HG03159 (cell line): ENCODE measurements at regions not wholly inside any gene's neighbourhood (a gene's known extent, or its start where the extent isn't known, plus 50 kb on each side); places are given as distances from the start of the nearest gene placed in this dataset.
A peak's percentile ranks its signal among the peaks of the same experiment; 100 is the strongest.

ENCODE experiments used
- ATAC-seq: cut with Tn5 transposase; IDR thresholded peaks from one replicate; pipeline ENCODE4 v1.9.1; 2021; ENCODE audit warnings: mild to moderate bottlenecking, moderate library complexity; ENCODE audit not compliant: unreplicated experiment

DNA sequence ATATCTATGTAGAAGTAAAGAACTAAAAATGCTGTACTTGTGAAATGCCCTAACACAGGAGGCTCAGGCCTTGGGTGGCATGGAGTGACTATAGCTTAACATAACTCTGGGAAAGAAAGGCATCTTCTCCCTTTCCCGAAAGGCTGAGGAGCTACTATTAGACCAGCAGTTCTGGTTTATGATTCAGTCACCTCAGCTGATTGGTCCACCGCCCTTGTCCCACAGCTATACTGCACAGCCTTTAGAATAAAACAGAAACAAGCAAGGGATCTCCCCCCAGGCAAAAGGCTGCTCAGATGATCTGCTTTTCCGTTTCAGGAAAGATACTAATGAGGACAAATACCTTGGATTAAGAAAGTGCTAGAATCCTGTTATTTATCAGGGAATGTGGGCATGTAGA lies 171.3 kb downstream of the SNCA start:
- no peak for ATAC-seq

GRCh38 chr4:89664521-89664920 lies 172.4 kb downstream of the SNCA start:
- ATAC-seq: no peak

DNA sequence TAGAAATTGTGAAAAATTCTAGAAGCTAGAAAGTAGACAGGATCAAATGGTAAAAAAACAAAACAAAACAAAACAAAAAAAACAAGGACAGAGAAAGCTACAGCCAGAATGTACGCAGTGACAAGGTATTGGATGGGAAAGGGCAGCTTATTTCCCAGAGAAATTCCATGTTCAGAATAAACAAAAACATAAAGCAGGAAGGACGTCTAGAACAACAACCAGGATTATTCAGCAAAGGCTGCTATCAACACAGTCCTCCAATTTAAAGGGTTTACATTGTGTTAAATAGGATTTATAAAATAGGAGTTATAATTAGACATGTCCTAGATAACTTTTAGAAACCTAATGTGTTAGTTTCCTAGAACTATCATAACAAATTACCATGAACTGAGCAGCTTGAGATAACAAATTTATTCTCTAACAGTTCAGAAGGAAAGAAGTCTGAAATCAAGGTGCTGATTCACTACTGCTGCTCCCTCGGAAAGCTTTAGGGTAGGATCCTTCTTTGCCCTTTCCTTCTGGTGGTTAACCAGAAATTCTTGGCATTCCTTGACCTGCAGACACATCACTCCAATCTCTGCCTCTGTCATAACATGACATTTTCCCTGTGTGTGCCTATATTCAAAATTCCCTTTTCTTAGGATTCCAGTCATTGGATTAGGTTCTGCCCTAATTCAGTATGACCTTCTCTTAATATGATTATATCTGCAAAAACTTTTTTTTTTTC lies 175.6 kb downstream of the SNCA start:
- no peak for ATAC-seq

DNA sequence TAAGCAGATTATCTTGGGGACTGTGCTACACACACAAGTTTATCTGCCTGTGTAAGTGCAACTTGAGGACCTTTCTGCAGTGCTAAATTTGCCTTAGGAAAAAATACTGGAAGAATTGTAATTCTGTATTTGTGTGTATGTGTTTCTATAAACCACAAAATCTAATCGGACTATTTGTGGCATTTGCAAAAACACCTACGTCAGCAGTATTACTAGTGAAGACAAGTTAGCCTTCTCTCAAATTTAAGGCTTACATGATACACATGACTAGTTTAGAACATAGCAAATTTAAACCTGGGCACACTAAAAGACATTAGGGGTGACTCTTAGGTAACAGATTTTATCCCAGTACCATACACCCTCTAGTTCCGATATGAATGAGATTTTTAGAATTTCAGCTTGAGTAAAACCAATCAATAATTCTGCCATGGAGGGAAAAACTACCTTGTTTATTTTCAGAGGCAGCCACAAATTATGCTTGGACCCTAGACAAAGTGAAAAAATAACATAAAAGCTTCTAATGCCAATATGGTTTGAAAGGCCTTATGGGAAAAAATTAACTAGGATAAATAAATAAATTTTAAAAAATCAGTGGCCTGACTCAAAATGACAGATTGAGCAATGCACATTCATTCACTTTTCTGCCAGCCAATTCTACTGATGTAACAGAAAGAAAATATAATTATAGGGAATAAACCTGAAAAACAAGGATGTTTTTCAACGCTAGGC lies 176.4 kb downstream of the SNCA start:
- no peak for ATAC-seq

DNA sequence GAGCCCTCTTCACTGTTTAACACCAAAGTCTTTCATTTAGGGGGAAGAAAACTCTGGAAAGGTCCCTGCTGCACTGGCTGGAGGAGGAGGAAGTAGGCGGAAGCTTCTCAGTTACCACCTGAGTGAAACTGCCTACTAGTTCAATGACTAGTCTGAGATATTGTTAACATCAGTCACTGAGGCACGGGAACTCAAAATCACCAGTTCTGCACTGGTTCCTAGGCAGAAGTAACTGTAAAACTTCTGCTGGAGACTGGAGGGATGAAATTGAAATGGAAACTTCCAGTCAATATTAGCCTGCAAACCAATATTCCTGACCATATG lies 178.3 kb downstream of the SNCA start:
- ATAC-seq: peak; percentile 82

- peak; percentile 78 for ATAC-seq
Observed at GRCh38 chr4:89657931-89658700, 178.8 kb downstream of the SNCA start.

GRCh38 chr4:89653012-89653411 lies 183.9 kb downstream of the SNCA start:
- no peak for ATAC-seq

DNA sequence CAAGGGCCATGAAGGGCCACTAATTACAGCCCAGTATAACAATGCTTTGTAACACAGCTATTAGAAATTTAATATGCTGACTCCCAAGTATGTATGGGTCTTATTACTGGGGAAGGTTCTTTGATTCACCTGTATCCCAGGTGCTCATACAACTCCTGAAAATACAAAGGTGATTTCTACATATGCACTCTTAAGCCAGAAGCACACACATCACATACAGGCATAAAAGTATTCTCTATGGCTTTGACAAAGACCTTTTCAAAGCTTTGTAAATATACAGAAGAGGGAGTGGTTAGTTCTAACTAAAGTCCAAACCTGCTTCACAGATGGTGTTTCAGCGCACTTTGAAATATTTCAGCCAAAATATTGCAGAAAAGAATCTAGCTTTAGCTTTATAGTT lies 191.5 kb downstream of the SNCA start:
- no peak for ATAC-seq

GRCh38 chr4:89641367-89641687 lies 195.6 kb downstream of the SNCA start:
- ATAC-seq: no peak

DNA sequence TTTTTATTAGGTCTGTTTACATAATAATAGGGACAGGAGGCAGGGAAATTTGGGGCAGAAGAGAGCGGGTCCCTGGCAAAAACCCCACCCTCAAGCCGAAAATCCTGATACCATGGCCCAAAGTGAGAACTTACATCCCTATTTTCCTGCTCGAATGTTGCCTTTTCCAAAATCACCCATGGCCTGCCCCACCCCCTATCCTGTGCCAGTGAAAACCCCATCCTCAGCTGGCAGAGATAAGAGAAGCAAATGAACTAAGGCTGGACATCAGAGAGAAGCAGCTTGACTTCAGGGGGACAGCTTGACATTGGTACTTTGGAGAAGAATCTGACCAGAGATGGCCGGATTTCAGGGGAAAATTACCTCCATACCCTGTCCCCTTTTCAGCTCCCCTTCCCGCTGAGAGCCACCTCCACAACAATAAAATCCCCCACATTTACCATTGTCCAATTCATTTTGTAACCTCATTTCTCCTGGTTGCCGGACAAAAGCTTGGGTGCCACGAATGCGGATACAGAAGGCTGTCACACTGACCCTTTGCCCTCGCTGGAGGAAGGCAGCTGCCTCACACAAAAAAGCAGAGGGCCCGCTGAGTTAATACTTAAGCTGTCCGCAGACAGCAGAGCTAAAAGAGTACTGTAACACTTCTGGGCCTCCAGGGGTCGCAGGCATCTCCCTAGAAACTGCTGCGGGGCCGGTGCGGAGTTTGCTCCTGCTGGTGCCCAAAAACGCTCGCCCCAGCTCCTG lies 196.2 kb downstream of the SNCA start:
- no peak for ATAC-seq

- no peak for ATAC-seq
Observed at GRCh38 chr4:89639395-89639794, 197.6 kb downstream of the SNCA start.

- ATAC-seq: no peak
Observed at GRCh38 chr4:89625599-89626293, 211.2 kb downstream of the SNCA start.

- ATAC-seq: peak; percentile 33
Observed at GRCh38 chr4:89619206-89619962, 217.6 kb downstream of the SNCA start.

DNA sequence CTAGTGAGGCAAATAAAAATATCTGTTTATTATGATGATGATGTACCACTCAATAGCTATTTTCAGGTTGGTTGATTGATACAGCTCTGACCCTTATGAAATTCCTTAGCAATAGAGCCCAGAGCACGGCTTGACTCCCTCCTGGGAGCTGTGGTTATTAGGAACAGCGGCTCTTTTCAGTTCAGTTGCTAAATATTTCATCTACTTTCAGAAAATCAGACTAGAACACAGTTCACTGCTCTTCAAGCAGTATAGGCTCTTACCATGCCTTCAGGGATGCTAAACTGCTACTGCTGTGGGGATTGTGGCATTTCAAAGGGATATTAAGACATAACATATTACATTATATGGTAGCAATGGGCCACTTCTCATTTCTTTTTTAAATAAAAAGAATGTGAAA lies 218.8 kb downstream of the SNCA start:
- no peak for ATAC-seq

DNA sequence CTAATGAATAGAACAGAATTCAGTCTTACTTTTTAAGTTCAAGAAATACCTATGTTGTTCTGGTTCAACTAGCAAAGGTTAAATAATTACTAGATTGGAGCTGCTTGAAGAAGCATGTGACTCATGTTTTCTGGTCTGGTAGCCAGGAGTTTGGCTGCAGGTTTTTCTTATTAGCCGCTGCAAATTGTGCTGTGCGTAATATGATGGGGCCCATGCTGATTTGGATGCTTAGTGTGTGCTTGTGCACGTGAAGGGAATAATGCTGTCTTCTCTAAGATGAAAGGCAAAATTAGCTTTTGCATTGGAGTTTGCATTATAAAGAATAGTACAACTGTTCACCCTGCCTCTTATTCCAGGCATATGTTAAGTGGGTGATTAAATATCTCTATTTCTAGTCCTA lies 219.6 kb downstream of the SNCA start:
- ATAC-seq: no peak

DNA sequence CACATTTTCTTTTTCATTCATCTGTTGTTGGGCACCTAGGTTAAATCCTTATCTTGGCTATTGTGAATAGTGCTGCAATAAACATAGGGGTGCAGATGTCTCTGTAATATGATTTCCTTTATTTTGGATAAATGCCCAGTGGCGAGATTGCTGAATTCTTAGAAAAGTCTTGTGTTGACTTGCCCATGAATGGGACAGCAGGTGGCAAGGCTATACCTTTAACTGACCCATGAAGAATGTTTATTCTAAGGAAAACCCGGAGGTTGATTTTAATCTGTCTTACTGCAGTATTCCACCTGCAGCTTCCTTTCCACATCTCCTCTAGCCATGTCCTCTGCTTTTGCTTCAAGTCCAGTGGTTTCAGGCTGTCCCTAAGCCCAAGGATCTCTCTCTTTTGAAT lies 220.6 kb downstream of the SNCA start:
- ATAC-seq: no peak

DNA sequence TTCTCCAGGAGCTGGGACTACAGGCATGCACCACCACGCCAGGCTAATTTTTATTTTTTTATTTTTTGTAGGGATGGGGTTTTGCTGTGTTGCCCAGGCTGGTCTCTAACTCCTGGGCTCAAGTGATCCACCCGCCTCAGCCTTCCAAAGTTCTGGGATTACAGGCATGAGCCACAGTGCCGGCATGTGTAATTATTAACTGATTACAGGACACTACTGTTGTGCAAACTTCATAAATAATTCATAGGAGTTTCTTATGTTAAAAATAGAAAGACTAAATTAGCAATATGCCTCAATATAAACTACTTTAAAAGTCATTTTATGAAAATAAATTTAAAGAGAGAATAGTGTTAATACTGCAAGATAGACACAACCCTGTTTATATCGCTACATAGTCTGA lies 221.9 kb downstream of the SNCA start:
- no peak for ATAC-seq

DNA sequence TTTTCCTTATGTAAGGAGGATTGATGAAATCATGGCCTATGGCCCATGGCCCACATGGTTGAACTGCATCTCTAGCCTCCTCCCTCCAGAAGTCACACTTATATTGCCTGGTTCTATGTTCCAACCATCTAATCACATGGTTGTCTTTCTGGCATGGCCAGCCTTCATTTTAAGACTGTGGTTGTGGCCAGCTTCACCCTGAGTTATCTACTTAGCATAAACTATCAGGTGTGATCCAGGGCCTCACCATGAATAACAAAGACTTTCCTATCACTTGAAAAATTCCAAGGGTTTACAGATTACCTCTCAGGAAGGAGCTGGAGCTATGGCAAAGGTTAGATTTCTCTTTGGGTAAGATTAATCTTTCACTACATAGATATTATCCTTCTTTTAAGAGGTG lies 222.8 kb downstream of the SNCA start:
- ATAC-seq: no peak

DNA sequence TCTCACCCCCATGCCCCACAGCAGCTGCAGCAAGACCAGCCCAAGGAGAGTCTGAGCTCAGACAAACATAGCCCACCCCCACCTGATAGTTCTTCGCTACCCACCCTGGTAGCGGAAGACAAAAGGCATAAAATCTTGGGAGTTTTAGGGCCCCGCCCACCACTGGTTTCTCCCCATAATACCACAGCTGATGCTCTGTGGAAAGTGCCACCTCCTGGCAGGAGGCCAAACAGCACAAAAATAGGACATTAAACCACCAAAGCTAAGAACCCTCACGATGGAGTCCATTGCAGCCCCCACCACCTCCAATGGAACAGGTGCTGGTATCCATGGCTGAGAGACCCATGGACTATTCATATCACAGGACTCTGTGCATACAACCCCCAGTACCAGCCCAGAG lies 226.7 kb downstream of the SNCA start:
- ATAC-seq: no peak

DNA sequence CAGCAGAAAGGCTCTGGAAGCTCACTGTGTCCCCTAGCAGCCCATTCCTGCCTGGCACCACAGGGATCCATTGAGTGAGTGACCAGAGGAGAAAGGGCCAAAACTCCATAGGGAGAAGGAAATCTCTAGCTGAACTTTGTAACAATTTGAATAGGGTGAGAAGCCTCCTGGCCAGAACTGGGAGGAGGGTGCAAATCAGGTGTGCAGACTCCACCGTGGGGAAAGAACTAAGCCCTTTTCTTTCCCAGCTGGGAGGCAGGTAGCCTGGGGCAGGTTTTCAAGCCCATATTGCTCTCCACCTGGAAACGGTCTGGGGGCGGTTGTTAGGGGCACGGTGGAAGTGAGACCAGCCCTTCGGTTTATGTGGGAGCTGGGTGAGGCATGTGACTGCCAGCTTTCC lies 227.2 kb downstream of the SNCA start:
- ATAC-seq: no peak
